ENCODE measurements at regions not wholly inside any gene's neighbourhood (a gene's known extent, or its start where the extent isn't known, plus 50 kb on each side); places are given as distances from the start of the nearest gene placed in this dataset.
A peak's percentile ranks its signal among the peaks of the same experiment; 100 is the strongest.
"Not testable (repeated sequence)": the region's sequence is repeated elsewhere in the genome, so short reads cannot be mapped to it uniquely, and the experiment has no call there.

GRCh38 chrX:25442499-25442898 is 426.7 kb upstream of the ARX start:
- DNase-seq: no peak

- DNase-seq: no peak
Measured at GRCh38 chrX:25433307-25433706, 417.5 kb upstream of the ARX start.

GRCh38 chrX:25432396-25432795 is 416.6 kb upstream of the ARX start:
- DNase-seq: no peak

- no peak for DNase-seq
Measured at GRCh38 chrX:25427873-25428555, 412.2 kb upstream of the ARX start.

GRCh38 chrX:25404163-25404562 is 388.4 kb upstream of the ARX start:
- not testable (repeated sequence) for DNase-seq

- no peak for DNase-seq
Measured at GRCh38 chrX:25389266-25389665, 373.5 kb upstream of the ARX start.

GRCh38 chrX:25383196-25383595 is 367.4 kb upstream of the ARX start:
- no peak for DNase-seq

- peak in 1 of 14 donors; percentile 9 for DNase-seq
Measured at GRCh38 chrX:25356456-25356855, 340.7 kb upstream of the ARX start.

GRCh38 chrX:25344161-25344936 is 328.6 kb upstream of the ARX start:
- peak in 1 of 14 donors; percentile 75 for DNase-seq

GRCh38 chrX:25343060-25343459 is 327.3 kb upstream of the ARX start:
- no peak for DNase-seq

- no peak for DNase-seq
Measured at GRCh38 chrX:25337841-25338240, 322.1 kb upstream of the ARX start.

- no peak for DNase-seq
Measured at GRCh38 chrX:25300994-25301393, 285.2 kb upstream of the ARX start.

- no peak for DNase-seq
Measured at GRCh38 chrX:25296850-25297249, 281.1 kb upstream of the ARX start.

GRCh38 chrX:25295466-25295865 is 279.7 kb upstream of the ARX start:
- DNase-seq: no peak

- no peak for DNase-seq
Measured at GRCh38 chrX:25290132-25290531, 274.4 kb upstream of the ARX start.

- DNase-seq: no peak
Measured at GRCh38 chrX:25288676-25289075, 272.9 kb upstream of the ARX start.

GRCh38 chrX:25287521-25287920 is 271.8 kb upstream of the ARX start:
- no peak for DNase-seq

GRCh38 chrX:25285598-25285997 is 269.8 kb upstream of the ARX start:
- DNase-seq: no peak

- no peak for DNase-seq
Measured at GRCh38 chrX:25279510-25279909, 263.7 kb upstream of the ARX start.

- DNase-seq: no peak
Measured at GRCh38 chrX:25278341-25278740, 262.6 kb upstream of the ARX start.

- no peak for DNase-seq
Measured at GRCh38 chrX:25277574-25277973, 261.8 kb upstream of the ARX start.

- DNase-seq: no peak
Measured at GRCh38 chrX:25275159-25275558, 259.4 kb upstream of the ARX start.

GRCh38 chrX:25241461-25241860 is 225.7 kb upstream of the ARX start:
- DNase-seq: no peak

- DNase-seq: no peak
Measured at GRCh38 chrX:25226151-25226550, 210.4 kb upstream of the ARX start.
